ENCODE measurements at regions not wholly inside any gene's neighbourhood (a gene's known extent, or its start where the extent isn't known, plus 50 kb on each side); places are given as distances from the start of the nearest gene placed in this dataset.
A peak's percentile ranks its signal among the peaks of the same experiment; 100 is the strongest.

DNA sequence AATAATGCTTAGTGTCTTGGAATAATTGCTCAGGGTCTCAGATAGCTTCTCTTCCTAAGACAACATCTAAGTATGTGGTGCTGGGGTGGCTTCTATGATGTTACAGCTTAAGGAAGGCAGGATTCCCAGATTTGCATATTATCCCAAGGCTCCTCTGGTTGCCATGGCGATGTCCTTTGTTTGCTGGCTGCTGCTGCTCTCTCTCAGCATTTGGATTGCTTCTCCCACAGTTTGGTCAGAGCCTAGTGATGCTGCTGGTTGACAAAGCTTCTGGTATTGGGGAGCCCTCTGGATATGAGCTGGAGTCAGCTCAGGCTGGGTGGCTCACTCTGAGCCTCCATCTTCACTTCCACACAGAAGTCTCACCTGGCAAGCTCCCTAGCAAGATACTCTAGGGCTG, 56.4 kb upstream of the FBXO33 start:
- DNase-seq (ENCODE audit: low read depth) = peak; percentile 42
- H3K4me3 ChIP-seq (replicated peaks; ENCODE audit: low read depth, low read length) = no peak overlapping the region
- TF ChIP-seq, protein P1, sequence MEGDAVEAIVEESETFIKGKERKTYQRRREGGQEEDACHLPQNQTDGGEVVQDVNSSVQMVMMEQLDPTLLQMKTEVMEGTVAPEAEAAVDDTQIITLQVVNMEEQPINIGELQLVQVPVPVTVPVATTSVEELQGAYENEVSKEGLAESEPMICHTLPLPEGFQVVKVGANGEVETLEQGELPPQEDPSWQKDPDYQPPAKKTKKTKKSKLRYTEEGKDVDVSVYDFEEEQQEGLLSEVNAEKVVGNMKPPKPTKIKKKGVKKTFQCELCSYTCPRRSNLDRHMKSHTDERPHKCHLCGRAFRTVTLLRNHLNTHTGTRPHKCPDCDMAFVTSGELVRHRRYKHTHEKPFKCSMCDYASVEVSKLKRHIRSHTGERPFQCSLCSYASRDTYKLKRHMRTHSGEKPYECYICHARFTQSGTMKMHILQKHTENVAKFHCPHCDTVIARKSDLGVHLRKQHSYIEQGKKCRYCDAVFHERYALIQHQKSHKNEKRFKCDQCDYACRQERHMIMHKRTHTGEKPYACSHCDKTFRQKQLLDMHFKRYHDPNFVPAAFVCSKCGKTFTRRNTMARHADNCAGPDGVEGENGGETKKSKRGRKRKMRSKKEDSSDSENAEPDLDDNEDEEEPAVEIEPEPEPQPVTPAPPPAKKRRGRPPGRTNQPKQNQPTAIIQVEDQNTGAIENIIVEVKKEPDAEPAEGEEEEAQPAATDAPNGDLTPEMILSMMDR (IDR thresholded peaks at IDR 0.05; ENCODE audit: low read length, missing control alignments) = no peak

GRCh38 chr14:39483682-39484081, 51.4 kb upstream of the FBXO33 start:
- H3K4me3 ChIP-seq (replicated peaks; ENCODE audit: low read depth, low read length) = no peak overlapping the region
- TF ChIP-seq, protein P1 (IDR thresholded peaks at IDR 0.05; ENCODE audit: low read length, missing control alignments) = no peak
- DNase-seq (ENCODE audit: low read depth) = no peak
